Skin of body (tissue), 1 donor: ENCODE measurements at regions not wholly inside any gene's neighbourhood (a gene's known extent, or its start where the extent isn't known, plus 50 kb on each side); places are given as distances from the start of the nearest gene placed in this dataset.
"Not testable (repeated sequence)": the region's sequence is repeated elsewhere in the genome, so short reads cannot be mapped to it uniquely, and the experiment has no call there.

Experiments used
- DNase-seq: peaks from one replicate; lab custom pipeline; 2025; lab: John Stamatoyannopoulos, UW

- DNase-seq: no peak
Observed at GRCh38 chr2:125591954-125592353, 1064.0 kb upstream of the GYPC start.

DNA sequence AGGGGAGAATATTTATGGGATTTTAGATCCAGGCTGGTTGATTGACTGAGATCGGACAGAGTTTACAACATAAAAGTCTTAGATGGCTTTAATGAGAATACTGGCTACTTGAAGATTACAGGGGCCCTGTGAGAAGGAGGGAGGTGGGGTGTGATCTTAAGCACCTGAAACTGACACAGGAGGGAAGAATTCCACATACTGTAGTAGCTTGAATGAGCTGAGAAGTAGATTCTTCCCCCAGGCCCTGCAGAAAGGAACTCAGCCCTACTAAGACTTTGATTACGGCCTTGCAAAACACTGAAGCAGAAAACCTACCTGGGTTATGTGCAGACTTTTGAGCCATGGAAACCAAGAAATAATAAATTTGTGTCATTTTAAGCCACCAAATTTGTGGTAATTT, 1062.9 kb upstream of the GYPC start:
- DNase-seq: no peak

DNA sequence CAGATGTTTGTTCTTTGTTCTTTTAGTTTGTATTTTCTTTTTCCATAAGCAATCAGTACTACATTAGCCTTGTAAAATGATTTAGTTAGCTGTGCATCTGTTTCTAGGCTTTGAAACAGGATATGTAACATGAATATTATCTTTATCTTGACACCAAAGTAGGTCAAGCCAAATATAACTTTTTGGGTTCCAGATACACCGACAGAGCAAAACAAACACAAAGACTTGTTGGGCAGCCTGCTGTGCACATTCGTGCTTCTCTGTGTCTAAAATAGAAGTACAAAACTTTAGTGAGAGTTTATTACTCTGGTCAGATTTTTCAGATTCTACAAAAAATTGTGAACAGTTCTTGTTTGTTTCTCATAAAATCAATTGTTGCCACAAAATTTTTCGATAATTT, 1059.3 kb upstream of the GYPC start:
- no peak for DNase-seq

- DNase-seq: no peak
Observed at GRCh38 chr2:125615438-125615837, 1040.5 kb upstream of the GYPC start.

- DNase-seq: no peak
Observed at GRCh38 chr2:125630377-125630776, 1025.6 kb upstream of the GYPC start.

DNA sequence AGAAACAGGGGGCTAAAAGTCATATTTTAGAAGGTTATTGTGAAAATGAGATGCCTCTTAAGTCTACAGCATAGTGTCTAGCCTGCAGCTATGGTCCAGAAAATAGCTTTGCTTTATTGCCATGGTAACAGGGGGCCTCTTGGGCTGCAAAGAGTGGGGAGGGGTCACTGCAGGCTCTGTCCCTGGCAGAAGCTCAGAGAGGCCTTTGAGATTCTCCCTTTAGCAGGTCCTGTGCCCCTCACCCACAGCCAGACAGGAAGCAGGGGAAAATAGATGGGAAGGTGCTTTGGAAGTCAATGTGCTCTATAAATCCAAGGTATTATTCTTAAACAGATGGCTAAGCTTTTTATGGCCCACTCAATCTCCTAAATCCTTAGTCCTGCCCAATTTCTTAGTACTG, 1021.3 kb upstream of the GYPC start:
- DNase-seq: no peak

GRCh38 chr2:125638345-125638744, 1017.6 kb upstream of the GYPC start:
- DNase-seq: no peak

GRCh38 chr2:125642032-125642431, 1013.9 kb upstream of the GYPC start:
- DNase-seq: no peak

- DNase-seq: no peak
Observed at GRCh38 chr2:125643128-125643527, 1012.8 kb upstream of the GYPC start.

DNA sequence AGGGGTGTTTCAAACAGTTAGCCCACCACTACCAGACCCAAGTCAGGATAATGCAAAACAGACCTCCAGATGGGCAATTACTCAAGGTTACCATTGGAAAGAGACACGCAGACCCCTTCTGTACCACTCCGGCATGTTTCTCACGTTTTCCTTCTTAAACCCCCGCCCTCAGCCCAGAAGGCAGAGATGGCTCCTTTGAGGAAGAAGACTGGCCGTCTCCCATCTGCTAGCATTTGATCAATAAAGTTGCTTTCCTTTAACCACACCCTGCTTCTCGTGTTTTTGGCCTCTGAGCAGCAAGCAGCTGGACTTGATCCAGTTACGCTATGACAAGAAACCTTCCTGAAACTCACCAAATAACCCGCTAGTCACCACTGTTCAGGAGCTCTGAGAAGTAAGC, 1012.4 kb upstream of the GYPC start:
- no peak for DNase-seq

DNA sequence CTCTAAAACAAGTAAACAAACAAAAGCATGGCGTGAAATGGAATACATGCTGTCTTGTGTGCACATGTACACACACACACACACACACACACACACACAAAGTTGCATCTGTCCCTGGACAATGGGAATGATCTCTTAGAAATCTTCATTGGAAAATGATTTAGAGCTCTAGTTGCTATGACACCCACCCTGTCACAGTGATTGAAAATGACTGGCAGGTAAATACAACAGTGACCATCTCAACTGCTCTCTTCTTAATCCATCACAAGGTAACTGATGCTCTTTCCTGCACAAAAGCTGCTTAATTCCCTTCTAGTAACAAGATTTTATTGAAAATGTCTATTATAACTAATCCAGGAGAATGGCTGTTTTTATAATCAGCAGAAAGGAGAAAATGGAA, 1011.7 kb upstream of the GYPC start:
- DNase-seq: no peak

- DNase-seq: no peak
Observed at GRCh38 chr2:125652280-125652679, 1003.7 kb upstream of the GYPC start.

DNA sequence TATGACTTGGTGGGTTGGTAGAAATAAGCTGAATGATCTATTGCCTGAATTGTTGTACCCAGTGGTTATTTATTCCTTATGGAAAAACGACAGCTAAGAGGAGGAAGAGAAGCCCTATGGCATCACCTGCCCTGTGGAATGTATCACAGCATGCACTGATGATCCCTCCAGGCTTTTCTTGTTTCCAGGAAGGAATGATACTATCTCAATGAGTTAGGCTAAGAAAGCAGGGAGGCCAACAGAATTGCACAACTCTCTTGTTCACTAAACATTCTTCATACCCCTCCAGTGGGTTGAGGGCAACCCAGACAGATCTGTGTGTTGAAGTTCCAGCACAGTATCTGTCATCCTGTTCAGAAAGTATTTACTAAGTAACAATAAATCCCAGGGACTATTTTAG, 1001.7 kb upstream of the GYPC start:
- DNase-seq: no peak

DNA sequence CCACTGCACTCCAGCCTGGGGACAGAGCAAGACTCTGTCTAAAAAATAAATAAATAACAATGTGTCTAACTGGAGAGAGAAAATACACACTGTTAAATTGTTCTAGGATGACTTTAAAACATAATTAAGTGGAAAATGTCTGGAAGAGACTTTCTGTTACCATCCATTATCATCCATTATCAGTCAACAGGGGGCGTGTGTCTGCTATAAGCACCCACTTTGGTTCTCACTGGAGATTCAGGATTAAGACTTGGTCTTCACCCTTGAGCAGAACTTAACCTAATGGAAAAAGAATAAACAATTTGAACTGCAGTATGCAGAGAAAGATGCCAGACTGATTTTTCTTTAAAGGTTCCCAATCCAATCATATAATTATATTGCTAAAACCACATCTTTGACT, 999.8 kb upstream of the GYPC start:
- no peak for DNase-seq

- no peak for DNase-seq
Observed at GRCh38 chr2:125658583-125658982, 997.4 kb upstream of the GYPC start.

DNA sequence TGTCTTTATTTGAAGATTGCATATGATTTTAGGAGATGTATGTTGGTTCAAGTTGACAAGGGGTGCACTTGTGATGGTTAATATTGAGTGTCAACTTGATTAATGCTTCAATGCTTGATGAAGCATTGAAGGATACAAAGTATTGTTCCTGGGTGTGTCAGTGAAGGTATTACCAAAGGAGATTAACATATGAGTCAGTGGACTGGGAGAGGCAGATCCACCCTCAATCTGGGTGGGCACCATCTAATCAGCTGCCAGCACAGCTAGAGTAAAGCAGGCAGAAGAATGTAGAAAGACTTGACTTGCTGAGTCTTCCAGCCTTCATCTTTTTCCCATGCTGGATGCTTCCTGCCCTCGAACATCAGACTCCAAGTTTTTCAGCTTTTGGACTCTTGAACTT, 995.6 kb upstream of the GYPC start:
- not testable (repeated sequence) for DNase-seq

DNA sequence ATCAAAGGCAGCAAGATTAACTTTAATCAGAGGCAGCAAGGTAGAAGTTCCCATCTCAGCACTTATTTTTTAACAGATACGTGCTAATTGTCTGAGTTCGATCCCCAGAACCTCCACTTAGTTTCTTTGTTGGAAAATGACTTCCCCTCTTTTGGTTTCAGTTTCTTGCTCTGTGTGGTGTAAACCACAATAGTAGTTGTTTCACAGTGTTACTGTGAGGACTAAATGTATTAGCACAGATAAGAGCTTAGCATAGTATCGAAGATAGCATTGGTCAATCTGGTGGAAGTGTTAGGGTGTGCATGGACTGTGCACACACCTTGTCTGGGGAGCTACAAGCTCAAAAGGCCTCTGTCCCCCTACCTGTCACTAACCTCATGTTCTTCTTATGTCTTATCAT, 988.3 kb upstream of the GYPC start:
- no peak for DNase-seq

DNA sequence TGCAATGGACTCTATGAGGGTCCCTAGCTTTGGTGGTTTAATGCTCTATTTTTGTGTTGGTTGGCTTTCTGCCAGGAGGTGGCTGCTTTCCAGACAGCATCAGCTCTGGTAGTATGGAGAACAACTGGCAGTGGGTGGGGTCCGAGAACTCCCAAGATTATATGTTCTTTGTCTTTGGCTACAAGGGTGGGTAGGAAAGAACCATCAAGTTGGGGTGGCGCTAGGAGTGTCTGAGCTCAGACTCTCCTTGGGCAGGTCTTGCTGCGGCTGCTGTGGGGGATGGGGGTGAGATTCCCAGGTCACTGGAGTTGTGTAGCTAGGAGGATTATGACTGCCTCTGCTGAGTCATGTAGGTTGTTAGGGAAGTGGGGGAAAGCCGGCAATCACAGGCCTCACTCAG, 976.1 kb upstream of the GYPC start:
- DNase-seq: no peak

DNA sequence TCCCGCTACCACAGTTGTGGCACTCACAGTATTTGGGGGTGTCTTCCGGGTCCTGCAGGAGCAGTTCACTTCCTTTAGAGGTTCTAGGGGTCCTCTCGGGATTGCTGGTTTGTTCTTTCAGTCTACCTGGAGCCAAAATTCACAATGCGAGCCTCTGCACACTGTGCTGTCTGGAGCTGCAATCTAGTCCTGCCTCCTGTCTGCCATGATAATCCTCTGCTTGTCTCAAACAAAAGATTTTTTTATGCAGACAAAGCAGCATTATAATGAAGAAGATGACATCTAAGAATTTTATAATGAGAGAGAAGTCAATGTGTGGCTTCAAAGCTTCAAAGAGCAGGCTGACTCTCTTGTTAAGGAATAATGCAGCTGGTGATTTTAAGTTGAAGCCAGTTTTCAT, 975.1 kb upstream of the GYPC start:
- DNase-seq: no peak

DNA sequence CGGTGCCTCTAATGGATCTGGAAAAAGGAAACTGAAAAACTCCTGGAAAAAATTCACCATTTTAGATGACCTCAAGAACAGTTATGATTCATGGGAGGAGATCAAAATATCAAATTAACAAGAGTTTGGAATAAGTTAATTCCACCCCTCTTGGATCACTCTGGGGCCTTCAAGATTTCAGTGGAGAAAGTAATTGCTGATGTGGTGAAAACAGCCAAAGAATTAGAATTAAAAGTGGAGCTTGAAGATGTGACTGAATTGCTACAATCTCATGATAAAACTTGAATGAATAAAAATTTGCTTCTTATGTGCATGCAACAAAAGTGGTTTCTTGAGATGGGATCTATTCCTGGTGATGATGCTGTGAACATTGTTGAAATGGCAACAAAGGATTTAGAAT, 974.4 kb upstream of the GYPC start:
- no peak for DNase-seq

DNA sequence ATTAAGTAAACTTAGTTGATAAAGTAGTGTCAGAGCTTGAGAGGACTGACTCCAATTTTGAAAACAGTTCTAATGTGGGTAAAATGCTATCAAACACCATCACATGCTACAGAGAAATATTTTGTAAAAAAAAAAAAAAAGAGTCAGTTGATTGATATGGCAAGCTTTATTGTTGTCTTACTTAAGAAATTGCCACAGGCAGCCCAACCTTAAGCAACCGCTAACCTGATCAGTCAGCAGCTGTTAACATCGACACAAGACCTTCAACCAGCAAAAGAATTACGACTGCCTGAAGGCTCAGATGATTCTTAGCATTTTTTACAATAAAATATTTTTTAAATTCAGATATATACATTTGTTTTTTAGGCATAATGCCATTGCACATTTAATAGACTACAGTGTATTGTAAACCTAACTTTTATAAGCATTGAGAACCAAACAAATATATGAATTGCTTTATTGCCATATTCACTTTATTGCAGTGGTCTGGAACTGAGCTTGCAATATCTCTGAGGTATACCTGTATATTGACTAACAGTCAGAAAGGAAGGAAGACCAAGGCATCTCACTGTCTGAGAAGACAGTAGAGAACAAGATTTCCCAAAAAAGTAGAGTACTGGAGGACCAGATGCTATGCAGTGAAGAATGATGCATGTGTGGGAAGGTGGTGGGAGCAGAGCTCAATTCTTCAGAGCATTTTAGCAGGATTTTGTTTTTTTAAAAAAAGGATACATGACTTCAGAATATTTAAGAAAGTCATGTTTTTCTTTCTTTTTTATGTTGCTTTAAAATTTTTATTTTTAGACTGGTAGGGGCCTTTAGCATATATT, 973.8 kb upstream of the GYPC start:
- no peak for DNase-seq

DNA sequence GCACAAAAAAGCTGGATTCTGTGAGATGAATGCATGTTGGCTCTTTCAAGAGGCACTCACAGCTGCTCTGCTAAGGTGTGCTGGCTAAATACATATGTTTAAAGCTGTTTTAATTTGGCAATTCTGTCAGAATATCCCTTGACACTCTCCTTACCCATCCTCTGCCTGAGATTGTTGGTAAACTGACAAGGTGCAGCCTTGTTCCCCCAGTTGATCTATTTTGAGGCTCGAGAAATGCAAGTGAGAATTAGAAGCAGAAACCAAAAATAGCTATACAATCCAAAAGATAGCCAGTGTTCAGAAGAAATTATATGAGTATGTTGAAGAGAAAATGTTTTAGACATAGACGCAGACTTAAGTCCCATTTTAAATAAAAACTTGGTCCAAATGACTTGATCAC, 971.7 kb upstream of the GYPC start:
- DNase-seq: no peak

DNA sequence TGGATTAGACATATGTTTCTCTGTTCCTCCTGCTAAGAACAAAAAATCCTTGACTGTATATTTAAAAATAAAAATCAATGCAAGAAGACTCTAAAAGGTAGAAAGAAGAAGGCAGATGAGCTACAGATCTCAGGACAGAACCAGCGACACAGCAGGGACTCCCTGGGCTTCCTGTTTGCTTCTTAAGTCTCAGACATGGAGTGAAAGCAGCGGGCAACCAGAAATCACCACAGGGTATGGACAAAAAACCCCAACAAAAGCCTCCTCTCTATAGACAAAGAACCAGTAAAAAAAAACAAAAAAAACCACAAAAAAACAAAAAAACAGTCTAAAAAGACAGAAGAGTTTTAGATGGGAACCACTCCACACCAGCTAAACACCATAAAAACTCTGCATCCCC, 971.0 kb upstream of the GYPC start:
- no peak for DNase-seq

GRCh38 chr2:125696560-125696959, 959.4 kb upstream of the GYPC start:
- no peak for DNase-seq
